HG03565 (cell line): ENCODE measurements at regions not wholly inside any gene's neighbourhood (a gene's known extent, or its start where the extent isn't known, plus 50 kb on each side); places are given as distances from the start of the nearest gene placed in this dataset.
"Not testable (repeated sequence)": the region's sequence is repeated elsewhere in the genome, so short reads cannot be mapped to it uniquely, and the experiment has no call there.

Source experiments
- ATAC-seq: cut with Tn5 transposase; IDR thresholded peaks from one replicate; pipeline ENCODE4 v1.9.1; 2021; ENCODE audit warnings: mild to moderate bottlenecking, moderate library complexity; ENCODE audit not compliant: unreplicated experiment

DNA sequence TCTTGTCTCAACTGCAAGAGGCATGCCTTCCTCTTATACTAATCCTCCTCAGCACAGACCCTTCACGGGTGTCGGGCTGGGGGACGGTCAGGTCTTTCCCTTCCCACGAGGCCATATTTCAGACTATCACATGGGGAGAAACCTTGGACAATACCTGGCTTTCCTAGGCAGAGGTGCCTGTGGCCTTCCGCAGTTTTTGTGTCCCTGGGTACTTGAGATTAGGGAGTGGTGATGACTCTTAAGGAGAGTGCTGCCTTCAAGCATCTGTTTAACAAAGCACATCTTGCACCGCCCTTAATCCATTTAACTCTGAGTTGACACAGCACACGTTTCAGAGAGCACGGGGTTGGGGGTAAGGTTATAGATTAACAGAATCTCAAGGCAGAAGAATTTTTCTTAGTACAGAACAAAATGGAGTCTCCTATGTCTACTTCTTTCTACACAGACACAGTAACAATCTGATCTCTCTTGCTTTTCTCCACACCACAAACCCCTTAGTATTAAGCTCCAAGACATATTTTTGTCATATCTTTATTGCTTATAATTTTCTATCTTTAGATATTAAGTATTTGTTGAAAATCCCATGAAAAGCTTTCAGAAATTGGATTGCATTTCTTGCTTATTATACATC is 72.8 kb upstream of the LPCAT1 start:
- not testable (repeated sequence) for ATAC-seq

- ATAC-seq = peak; percentile 73
These were observed 70.8 kb upstream of the LPCAT1 start for GRCh38 chr5:1594357-1595106.

DNA sequence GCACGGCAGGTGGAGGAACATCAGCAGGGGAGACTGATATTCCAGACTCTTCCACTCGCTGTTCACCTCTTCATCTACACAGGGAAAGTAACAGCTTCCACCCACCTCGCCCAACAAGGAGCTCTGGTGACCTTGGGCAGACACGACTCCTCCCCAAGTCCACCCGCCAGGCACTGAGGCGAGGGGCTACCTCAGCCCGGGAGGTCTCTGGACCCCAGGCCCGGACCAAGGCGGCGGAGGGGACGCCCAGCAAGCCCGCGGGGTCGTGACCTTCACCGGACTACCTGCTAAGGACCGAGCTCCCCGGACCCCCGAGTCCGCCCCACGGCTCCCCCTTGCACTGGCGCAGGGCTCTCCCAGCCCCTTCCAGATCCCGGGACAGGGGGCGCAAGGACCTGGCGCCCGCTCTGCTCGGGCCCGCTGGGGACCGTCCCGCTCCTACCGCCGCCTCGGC is 70.2 kb upstream of the LPCAT1 start:
- no peak for ATAC-seq

- ATAC-seq = not testable (repeated sequence)
These were observed 64.4 kb upstream of the LPCAT1 start for GRCh38 chr5:1588071-1588694.

DNA sequence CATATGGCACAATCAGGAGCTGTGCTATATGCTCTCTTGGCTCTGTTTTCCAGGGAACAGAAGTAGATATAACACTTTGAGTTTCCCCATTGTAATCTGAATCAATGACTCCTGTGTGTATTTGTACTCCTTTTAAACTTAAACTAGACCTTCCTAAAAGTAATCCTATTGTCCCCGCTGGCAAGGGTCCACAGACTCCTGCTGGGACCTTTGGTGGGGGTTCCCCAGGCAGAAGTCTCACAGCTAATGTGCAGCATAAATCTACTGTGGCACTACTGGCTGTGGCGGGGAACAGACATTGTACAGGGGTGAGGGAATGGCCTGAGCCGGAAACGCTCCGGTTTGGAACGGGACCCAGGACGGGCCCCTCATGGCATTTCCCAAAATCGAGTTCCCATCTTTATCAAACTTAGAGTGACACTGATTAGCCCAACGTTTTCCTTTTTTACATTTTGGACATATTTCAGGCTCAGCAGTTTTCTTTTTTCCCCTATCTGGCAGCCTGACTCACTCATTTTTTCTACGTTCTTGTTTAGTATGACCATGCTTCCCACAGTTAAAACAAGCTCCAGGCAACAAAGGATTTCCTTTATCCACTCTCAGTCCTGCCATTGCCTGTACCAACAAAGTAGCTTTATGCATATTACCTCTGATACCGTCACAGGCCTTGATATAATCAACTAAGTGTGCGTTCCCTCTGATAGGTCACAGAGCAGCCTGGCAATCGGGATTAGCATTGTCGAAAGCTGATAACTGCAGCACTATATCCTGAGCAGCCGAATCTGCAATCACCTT is 59.5 kb upstream of the LPCAT1 start:
- not testable (repeated sequence) for ATAC-seq

GRCh38 chr5:1579389-1579788 is 55.6 kb upstream of the LPCAT1 start:
- not testable (repeated sequence) for ATAC-seq

DNA sequence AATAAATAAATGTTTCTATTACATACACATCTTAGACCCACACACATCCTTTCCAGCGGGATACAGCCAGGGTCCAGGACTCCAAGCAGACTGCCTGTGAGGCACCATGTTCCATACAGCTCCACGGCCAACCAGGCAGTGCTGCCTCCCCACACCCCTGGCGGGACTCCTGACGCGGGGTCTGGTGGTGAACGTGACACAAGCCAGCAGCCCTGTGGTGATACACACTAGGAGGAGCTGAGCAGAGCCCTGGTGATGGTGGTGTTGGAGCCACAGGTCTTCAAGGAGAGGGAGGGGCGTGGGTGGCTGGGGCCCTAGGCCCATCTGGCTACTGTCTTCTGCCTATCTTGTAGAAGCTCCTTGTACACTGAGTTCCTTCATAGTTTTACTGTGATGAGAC is 53.1 kb upstream of the LPCAT1 start:
- not testable (repeated sequence) for ATAC-seq

DNA sequence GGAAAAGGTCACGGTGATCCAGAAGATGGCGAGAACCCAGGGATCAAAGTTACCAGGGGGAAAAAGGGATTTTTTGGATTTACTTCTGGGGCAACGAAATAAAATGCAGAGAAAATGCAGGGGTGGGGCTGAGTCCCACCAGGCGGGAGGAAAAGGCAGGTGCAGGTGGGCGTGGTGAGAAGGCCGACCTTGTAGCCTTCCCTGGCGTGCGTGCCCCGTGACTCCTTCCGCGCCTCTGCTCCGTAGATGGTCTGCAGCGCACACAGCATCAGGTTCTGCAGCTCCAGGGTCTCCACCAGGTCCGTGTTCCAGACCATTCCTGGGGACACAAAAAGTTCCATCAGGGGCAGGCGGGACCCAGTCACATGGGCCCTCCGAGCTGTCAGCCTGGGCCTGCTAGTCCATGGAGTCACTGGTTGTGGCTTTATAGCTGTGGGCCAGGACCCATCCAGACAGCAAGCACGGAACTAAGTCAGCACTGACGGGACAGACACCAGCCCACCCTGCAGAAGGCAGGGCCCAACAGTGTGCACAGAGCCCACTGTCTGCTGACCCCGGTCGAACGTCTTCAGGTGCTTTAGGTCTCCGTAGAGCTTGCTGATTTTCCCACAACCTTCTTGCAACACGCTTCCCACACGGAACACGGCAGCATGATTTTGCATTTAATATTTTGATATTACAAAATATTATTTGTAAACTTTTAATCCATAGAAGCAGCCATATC is 52.4 kb upstream of the LPCAT1 start:
- ATAC-seq = not testable (repeated sequence)

DNA sequence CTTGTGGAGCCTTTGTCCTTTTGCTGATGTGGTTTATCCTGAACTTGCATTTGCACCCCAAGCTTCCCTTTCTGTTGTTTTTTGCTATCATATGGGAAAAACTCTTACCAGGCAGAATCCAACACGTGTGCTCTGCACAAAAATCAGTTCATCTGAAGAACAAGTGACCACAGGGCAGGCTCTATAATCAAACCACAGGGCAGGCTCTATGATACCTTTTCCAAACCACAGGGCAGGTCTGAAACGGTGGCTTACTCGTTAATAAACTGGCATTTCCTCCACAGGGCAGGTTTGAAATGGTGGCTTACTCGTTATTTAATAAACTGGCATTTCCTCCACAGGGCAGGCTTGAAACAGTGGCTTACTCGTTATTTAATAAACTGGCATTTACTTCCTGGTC is 51.7 kb upstream of the LPCAT1 start:
- not testable (repeated sequence) for ATAC-seq

- not testable (repeated sequence) for ATAC-seq
These were observed 50.2 kb upstream of the LPCAT1 start for GRCh38 chr5:1574023-1574318.

DNA sequence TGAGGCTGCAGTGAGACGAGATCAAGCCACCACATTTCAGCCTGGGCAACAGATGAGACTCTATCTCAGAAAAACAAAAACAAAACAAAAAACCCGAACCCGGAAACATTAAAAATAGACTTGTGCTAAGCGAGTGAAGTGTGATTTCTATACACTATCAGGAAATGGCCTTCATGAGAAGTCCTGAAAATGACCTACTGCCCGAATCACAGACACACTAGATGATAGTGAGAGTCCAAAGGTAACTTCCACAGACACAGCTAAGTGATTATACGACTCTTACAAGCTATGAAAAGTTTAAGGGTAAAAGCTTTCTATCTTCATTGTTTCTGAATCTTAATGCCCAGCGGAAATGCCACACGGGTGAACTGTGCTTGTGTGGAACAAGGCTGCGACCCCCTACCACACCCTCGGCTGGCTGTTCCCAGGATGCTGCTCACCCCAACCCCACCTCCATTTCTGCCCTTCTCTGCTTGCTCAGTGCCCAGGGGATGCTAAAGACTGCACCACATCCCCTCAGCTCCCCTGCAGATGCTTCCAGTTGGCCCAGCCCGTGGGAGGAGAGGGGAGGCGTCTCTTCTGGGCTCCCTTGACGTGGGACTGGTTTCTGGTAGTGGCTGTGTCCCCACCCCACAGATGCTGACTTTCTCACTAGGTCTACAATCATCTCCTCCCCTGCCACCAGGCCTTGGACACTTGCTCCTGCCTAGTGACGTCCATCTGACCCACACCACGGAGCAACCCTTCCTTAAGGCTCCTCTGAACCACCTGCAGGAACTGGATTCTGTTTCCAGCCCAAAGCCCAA is 49.7 kb upstream of the LPCAT1 start:
- not testable (repeated sequence) for ATAC-seq
